KMS-11 (cell line): ENCODE measurements at regions not wholly inside any gene's neighbourhood (a gene's known extent, or its start where the extent isn't known, plus 50 kb on each side); places are given as distances from the start of the nearest gene placed in this dataset.

Source experiments
- H2AFZ ChIP-seq: fragments of 200-600 bp; sonication (generic); 2 replicates; pipeline ENCODE4 v1.6.1; 2016; ENCODE audit warnings: antibody characterized with exemption, mixed run types, low read depth
- H3K27ac ChIP-seq: fragments of 200-600 bp; sonication (generic); 2 replicates; pipeline ENCODE4 v1.6.1; 2016; ENCODE audit warnings: mild to moderate bottlenecking, mixed run types
- H3K27me3 ChIP-seq: fragments of 200-600 bp; sonication (generic); 2 replicates; pipeline ENCODE4 v1.6.1; 2017; ENCODE audit warnings: mild to moderate bottlenecking, low read depth, mixed run types, moderate library complexity; ENCODE audit not compliant: insufficient read depth
- H3K36me3 ChIP-seq: fragments of 200-600 bp; sonication (generic); 2 replicates; pipeline ENCODE4 v1.6.1; 2017; ENCODE audit warnings: mild to moderate bottlenecking, mixed run types; ENCODE audit not compliant: insufficient read depth
- H3K4me1 ChIP-seq: fragments of 200-600 bp; sonication (generic); 2 replicates; pipeline ENCODE4 v1.6.1; 2016; ENCODE audit warnings: mild to moderate bottlenecking, low read depth, mixed run types; ENCODE audit not compliant: poor library complexity, severe bottlenecking
- H3K4me2 ChIP-seq: fragments of 200-600 bp; sonication (generic); 2 replicates; pipeline ENCODE4 v1.7.0; 2016; ENCODE audit warnings: mild to moderate bottlenecking, mixed run types
- H3K4me3 ChIP-seq: fragments of 200-600 bp; sonication (generic); IDR thresholded peaks from 2 replicates; pipeline ENCODE4 v1.6.1; 2017; ENCODE audit warnings: low read depth, low read length, mixed read lengths; ENCODE audit not compliant: insufficient read depth
- H3K79me2 ChIP-seq: fragments of 200-600 bp; sonication (generic); 2 replicates; pipeline ENCODE4 v1.6.1; 2016; ENCODE audit warnings: low read depth, mixed run types; ENCODE audit not compliant: insufficient read depth
- H3K9ac ChIP-seq: fragments of 200-600 bp; sonication (generic); 2 replicates; pipeline ENCODE4 v1.6.1; 2016; ENCODE audit warnings: mild to moderate bottlenecking, mixed run types
- H4K20me1 ChIP-seq: fragments of 200-600 bp; sonication (generic); 2 replicates; pipeline ENCODE4 v1.6.1; 2016; ENCODE audit warnings: mild to moderate bottlenecking, mixed run types; ENCODE audit not compliant: insufficient read depth
- TF ChIP-seq, protein P1 (sequence below): fragments of 200-600 bp; sonication (generic); conservative IDR thresholded peaks from 2 replicates; pipeline ENCODE4 v1.6.1; 2017; ENCODE audit warnings: low read depth, mild to moderate bottlenecking, antibody characterized with exemption, low read length, moderate library complexity, mixed read lengths

DNA sequence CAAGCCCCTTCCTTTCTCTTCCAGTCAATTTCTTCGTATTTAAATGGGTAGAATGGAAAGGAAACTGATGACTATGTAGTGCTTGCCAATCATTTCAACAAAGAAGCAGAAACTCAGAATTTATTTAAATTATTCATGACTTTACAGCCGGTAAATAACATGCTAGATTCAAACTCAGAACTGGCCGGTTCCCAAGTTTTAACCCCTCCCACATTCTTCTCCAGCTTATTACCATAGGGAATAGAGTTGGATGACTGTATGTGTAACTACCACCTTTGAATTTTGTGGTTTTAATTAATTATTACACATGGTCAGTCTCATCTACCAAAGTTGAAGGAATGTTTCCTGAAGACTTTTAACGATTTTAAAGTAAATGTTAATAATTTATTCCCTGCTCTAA is 819.3 kb upstream of the LRATD1 start:
- TF ChIP-seq, protein P1, sequence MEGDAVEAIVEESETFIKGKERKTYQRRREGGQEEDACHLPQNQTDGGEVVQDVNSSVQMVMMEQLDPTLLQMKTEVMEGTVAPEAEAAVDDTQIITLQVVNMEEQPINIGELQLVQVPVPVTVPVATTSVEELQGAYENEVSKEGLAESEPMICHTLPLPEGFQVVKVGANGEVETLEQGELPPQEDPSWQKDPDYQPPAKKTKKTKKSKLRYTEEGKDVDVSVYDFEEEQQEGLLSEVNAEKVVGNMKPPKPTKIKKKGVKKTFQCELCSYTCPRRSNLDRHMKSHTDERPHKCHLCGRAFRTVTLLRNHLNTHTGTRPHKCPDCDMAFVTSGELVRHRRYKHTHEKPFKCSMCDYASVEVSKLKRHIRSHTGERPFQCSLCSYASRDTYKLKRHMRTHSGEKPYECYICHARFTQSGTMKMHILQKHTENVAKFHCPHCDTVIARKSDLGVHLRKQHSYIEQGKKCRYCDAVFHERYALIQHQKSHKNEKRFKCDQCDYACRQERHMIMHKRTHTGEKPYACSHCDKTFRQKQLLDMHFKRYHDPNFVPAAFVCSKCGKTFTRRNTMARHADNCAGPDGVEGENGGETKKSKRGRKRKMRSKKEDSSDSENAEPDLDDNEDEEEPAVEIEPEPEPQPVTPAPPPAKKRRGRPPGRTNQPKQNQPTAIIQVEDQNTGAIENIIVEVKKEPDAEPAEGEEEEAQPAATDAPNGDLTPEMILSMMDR = no peak
- no peak overlapping the region for H2AFZ ChIP-seq
- no peaks in the 10 kb centered on the region for H3K79me2 ChIP-seq
- no peak overlapping the region for H3K4me2 ChIP-seq
- no peak overlapping the region for H3K4me3 ChIP-seq
- no peaks in the 10 kb centered on the region for H3K27me3 ChIP-seq
- no peaks in the 10 kb centered on the region for H4K20me1 ChIP-seq
- no peak overlapping the region for H3K27ac ChIP-seq
- no peak overlapping the region for H3K9ac ChIP-seq
- no peaks in the 10 kb centered on the region for H3K4me1 ChIP-seq
- no peaks in the 10 kb centered on the region for H3K36me3 ChIP-seq

DNA sequence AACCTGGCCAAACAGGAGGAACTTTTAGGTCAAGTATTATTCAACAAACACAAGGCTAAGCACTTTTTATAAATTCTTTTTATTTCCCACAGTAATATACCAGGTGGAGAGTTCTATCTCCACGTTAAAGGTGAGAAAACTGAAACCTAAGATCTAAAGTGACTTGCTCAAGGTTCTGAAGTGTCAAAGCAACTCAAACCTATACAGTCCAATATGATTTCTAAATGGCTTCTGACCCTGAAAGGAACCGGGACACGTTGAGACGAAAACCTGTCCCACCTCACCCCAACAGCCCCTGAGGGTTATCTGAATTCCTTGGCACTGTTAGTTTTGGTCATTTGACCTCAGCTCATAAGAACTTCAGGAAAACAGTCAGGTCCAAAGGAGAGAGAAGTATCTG is 814.5 kb upstream of the LRATD1 start:
- no peaks in the 10 kb centered on the region for H3K79me2 ChIP-seq
- no peak overlapping the region for H3K27ac ChIP-seq
- H3K4me3 ChIP-seq = no peak overlapping the region
- H3K4me1 ChIP-seq = no peaks in the 10 kb centered on the region
- no peaks in the 10 kb centered on the region for H3K27me3 ChIP-seq
- H2AFZ ChIP-seq = no peak overlapping the region
- TF ChIP-seq, protein P1 = no peak
- H3K9ac ChIP-seq = no peak overlapping the region
- H3K4me2 ChIP-seq = no peak overlapping the region
- H3K36me3 ChIP-seq = no peaks in the 10 kb centered on the region
- no peaks in the 10 kb centered on the region for H4K20me1 ChIP-seq

DNA sequence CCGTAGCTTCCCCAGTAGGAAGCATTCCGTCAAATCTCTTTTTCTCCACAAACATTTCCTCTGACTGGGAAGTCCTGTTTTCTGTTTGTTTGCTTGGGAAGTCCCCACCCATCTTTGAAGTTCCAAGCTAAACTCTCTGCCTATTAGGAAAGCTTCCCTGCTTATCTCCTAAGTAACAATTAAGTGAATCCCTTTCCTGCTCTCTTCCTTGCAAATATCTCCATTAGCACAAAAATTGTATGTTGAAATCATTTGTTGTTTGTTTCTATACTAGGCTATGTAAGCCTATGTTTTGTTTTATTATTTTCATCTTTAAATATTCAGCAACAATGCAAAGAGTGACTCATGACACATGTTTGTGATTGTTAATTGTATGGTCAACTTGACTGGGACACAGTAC is 812.6 kb upstream of the LRATD1 start:
- no peaks in the 10 kb centered on the region for H3K27me3 ChIP-seq
- H3K4me3 ChIP-seq = no peak overlapping the region
- no peak overlapping the region for H3K4me2 ChIP-seq
- H2AFZ ChIP-seq = no peak overlapping the region
- H3K27ac ChIP-seq = no peak overlapping the region
- no peaks in the 10 kb centered on the region for H3K36me3 ChIP-seq
- no peaks in the 10 kb centered on the region for H4K20me1 ChIP-seq
- H3K4me1 ChIP-seq = no peaks in the 10 kb centered on the region
- H3K79me2 ChIP-seq = no peaks in the 10 kb centered on the region
- TF ChIP-seq, protein P1 = no peak
- no peak overlapping the region for H3K9ac ChIP-seq

DNA sequence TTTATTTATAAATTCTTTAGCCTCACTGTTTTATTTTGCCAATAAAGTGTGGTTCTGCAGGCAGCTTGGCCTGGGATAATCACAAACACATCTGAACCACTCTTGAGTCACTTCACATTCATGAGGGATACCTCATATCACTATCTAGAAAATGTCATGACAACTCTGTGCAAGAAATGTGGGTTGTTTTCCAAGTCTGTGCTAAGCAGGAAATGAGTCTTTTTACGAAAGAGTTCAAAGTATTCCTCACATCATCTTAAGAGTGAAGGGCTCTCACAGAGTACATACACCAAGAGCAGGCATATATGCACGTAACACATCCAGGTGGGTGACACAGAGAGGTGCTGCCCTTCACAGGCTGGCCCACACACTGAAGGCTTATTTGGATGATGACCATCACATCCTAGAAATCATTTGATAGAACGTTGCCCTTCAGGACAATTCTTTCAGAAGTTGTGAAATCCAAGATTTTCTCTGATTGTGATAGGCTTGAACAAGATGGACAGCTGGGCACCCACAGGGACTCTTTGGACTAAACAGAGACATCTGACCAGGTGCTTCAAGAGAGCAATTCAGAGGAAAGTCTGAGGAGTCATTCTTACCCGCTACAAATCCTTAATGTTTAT is 811.1 kb upstream of the LRATD1 start:
- Histone ChIP-seq H3K4me2 (no peak overlapping the region), H3K27me3 (no peaks in the 10 kb centered on the region), H3K79me2 (no peaks in the 10 kb centered on the region), H2AFZ (no peak overlapping the region), H3K27ac (no peak overlapping the region), H3K4me1 (no peaks in the 10 kb centered on the region), H3K4me3 (no peak overlapping the region), H3K36me3 (no peaks in the 10 kb centered on the region), H3K9ac (no peak overlapping the region), H4K20me1 (no peaks in the 10 kb centered on the region)
- TF ChIP-seq, protein P1 = no peak
